ENCODE measurements at regions not wholly inside any gene's neighbourhood (a gene's known extent, or its start where the extent isn't known, plus 50 kb on each side); places are given as distances from the start of the nearest gene placed in this dataset.

DNA sequence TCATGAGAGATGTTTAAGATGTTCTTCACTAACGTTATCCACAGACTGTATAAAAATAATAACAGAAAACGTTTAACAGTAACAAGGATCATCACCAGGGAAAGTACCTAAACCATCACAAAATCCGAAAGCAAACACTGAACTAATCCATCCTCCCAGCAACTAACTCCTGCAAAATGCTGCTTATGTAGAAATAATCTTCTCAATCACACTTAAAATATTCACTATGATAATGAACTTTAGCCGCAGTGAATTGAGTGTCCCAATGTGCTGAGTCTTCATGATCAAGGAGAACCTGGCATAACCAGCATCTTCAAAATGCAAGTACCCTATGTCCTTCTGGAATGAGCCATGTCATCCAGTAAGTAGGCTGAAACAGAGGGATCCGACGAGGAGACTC, 166.1 kb downstream of the LTN1 start:
- no peak for DNase-seq

DNA sequence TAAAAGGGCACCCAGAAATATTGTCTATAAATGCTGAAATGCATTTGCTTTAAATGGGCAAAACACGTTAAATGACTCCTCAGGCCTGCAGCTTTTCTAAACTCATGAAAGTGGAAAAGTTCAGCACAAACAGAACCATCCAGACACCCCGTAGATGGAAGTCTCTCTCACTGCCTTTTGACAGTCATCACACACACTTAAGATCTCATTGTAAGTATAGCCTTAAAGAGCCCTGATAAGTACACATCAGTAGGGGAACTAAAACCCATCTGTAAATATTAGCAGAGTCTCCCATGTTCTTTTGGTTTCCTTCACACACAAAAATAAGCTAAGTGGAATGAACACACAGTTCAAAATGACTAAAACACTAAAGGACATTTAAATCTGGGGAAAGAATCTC, 166.7 kb downstream of the LTN1 start:
- peak; percentile 9 for DNase-seq

DNA sequence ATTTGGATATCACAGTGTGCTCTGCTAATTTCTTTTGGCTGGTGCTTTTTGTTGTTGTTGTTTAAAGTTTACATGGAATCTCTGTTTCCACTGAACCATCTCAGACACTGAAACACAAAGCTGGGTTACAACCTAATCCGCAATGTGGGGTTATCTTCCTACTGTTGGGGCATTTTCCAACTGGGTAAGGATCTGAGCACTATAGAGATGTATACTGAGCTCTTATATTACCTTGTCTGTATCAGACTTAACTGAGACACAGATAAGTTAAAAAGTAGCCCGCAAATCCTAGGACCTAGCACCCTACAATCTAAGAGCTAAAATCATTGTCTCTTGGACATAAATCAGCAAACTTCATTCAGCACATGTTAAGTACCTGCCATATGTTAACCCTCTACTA, 169.2 kb downstream of the LTN1 start:
- DNase-seq: no peak

DNA sequence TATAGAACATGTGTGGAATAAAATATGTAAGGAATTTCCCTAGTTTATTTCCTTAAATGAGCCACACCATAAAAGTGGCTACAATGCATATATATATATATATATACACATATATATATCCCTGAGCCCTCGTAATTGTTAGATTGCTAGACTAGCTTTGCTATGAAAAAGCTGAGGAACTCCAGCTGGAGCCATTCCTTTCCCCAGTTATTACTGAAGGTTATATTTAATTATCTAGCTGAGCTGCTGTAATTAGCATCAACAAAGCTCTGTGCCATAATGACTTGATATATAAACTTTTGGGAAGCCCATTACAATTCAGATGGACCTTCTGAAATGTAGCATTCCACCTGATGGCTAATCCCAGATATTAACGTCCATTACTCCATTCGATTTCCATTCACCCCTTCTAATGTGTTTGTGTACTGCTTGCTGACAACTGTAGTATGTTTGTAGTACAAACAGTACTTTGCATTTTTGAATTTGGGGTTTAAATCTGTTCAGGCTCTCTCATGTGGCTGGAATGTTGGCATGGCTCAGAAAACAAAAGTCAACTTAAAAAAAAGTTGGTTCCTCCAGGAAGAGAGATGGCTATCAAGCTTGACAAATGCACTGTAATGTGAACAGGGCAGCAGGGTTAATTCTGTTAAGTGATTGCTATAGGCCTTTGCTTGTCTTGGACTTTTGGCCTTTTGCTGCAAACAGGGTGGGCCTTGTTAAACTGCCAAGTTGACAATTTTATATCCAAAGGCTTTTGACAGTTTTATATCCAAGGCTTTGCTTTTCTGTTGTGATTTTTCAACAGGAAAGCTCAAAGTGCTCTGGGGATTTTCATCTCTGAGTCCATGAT, 170.0 kb downstream of the LTN1 start:
- peak; percentile 51 for DNase-seq

DNA sequence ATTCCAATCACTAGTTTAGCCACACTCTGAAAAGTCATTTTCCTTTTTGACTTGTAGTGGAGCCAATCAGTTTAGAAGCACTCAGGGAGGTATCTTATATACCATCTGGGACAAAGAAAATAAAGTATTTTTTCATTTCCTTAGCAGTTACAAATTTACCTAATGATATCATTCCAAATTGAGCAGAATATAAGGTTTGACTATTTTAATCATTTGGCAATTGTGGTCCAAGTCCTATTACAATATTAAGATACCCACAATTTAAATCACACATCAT, 170.6 kb downstream of the LTN1 start:
- DNase-seq: no peak

DNA sequence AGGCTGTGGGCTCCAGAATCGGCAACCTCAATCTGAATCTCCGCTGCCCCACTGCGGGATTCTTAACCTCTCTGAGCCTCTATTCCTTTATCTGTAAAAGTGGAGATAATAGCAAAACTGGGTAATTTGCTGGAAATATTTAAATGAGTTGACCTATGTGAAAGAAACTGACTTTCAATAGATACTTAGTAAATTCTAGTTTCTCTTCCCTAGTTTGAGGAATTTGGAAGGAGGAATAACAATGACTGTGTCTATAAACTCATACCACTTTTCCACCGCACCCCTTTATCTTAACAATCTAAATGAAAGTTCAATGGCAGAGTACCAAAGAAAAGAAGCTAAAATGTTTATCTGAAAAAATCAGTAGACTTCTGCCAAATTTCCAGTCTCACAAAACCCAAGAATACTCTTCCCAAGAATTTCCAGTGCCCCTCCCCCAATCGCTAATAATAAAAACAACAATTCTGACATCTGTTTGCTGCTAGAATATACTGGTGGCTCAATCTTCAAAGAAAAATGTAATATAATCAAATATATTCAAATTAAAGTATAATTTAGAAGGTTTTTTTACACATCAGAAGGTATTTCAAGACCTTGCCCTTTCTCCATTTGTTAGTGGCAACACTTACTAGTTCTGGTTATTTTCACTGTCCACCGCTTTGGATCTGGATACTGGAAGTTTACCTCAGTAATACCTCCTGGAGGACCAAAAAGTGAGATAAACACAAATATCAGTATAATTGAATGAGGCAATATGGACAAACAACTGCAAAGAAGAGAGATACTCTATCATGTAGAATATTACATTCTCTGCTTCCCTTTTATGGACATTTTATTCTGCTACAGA, 171.2 kb downstream of the LTN1 start:
- no peak for DNase-seq

DNA sequence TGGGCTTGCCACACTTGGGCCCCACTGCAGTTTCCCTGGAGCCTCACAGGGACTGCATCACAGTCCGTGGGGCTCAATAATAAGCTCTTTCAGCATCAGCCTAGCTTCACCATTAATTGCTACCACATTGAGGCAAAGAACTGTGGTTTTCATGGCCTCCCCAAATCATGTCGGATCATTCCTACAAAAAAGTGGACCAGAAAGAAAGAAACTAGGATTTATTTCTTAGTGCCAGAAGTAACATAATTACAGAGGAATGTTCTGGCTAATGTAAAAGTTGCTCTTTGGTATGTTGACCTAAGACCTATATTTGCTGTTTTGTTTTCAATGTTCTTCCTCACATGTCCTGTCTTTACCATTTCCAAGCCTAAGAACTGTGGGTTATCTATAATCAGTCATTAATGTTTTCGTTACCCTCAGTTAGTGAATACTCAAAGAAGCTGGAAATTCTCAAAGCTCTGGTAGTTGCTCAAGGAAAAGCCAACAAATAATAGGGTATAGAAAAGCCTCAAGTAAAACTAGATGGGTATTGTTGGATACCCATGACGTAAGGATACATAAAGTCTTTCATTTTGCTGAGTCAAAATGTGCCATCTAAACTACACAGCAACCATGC, 173.9 kb downstream of the LTN1 start:
- no peak for DNase-seq

DNA sequence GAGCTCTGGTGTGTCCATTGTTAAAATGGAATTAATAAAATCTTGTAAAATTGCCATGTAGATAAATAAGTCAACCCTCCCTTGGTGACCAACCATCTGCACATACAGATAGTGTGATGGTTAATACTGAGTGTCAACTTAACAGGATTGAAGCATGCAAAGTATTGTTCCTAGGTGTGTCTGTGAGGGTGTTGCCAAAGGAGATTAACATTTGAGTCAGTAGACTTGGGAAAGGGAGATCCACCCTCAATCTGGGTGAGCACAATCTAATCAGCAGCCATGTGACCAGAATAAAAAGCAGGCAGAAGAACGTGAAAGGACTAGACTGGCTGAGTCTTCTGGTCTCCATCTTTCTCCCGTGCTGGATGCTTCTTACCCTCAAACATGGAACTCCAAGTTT, 174.8 kb downstream of the LTN1 start:
- no peak for DNase-seq

DNA sequence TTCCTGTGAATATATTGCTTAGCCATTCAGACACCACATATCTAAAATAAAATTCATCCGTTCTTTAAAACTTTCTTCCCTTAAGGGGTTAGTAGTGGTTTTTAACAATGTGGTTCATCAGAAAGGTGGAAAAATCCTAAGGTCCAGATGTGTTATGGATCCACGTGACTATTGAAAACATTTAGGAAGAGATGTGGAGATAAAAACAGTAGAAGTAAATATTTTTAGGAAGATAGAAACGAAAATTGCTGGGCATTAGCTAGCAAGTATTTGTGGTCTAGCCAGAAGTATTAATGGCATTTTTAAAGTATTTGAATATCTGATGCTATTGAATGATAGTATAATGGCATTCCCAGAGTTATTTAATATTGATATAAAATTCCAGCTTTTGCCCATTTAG, 180.8 kb downstream of the LTN1 start:
- no peak for DNase-seq

DNA sequence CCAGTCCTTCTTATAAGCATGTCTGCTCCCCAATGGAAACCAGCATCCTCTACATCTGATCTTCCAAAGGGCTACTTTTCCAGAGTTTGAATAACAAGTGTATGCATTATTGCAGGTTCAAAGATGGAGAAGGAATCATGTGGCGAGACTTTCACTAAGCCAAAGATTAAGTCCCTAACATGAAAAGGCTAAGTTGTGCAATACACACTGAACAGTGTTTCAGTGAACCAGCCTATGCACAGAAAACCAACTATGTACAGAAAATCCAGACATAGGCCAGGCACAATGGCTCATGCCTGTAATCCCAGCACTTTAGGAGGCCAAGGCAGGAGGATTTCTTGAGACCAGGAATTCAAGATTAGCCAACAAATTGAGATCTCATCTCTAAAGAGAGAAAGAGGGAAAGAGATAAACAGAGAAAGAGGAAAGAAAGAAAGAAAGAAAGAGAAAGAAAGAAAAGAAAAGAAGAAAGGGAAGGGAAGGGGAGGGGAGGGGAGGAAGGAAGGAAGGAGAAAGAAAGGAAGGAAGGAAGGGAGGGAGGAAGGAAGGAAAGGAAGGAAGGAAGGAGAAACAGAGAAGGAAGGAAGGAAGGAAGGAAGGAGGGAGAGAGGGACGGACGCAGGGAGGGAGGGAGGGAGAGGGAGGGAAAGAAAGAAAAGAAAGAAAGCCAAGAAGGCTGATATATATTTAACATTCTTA, 181.7 kb downstream of the LTN1 start:
- DNase-seq: no peak

DNA sequence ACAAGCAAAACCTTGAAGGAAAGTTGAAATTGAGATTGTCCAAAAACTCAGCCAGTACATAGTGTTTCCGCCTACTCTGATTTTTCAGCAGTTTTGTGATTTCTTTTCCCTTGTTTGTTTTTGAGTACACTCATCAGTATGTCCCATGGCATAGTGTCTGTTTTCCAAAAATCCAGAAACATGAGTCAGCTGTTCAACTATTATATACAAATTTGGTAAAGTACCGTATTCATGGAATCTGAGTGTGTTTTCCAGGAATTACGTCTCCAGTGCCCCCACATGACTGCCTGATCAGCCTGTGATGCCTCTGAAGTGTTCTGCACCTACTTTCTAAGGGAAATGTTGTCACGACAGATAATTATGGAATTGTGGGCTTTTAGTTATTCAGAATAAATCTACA, 186.8 kb downstream of the LTN1 start:
- no peak for DNase-seq

DNA sequence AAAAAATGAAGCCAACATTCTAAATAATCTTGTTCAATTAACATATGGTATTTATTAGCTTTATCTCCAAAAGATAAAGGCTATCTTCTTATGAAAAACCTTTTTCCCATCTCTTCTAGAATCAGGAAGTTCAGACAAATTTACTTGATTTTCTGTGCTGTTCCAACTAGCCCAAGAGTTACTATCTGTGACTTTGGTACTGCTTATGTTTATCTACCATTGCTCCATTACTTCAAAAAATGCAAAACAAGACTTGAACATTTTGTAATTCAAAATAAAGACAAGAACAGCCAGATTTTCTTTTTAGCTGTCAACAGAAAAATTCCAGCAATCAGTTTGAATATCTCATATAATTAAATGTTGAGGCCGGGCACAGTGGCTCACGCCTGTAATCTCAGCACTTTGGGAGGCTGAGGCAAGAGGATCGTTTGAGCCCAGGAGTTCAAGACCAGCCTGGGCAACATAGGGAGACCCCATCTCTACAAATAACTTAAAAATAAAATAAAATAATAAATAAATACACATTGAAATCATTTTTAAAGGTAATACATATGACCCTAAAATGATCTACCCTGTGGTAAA, 188.5 kb downstream of the LTN1 start:
- DNase-seq: no peak

DNA sequence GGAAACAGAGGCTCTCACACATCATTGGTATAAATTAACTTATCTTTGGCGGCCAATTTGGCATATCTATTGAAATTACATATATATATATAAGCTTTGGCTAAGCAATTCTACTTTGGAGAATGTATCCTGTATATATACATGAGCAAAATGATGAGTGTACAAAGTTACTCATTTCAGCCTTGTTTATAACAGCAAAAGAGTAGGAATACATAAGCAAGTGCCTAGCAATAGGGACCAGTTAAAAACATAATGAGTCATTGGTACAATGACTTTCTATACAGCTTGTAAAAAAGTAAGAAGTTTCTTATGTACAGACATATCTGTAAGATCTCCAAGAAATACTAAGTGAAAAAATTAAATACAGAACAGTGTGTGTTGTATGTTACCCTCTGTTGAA, 190.8 kb downstream of the LTN1 start:
- no peak for DNase-seq

DNA sequence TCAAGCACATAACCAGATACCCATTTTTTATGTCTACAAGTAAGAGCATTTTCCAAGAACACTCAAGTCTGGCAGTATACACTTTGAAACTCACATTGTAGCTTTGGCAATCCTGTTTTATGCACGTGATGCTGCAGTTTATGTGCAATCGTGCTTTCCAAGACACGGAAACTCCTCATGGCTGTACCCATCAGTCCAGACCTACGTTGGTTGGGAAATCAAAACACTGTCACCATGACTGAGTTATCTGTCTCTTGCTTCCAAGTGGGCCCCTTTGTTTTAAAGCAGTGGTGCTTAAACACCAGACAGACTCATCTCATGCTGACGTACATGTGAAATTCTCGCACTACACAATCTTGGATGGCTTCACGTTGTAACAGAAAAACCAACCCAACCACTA, 192.8 kb downstream of the LTN1 start:
- no peak for DNase-seq

DNA sequence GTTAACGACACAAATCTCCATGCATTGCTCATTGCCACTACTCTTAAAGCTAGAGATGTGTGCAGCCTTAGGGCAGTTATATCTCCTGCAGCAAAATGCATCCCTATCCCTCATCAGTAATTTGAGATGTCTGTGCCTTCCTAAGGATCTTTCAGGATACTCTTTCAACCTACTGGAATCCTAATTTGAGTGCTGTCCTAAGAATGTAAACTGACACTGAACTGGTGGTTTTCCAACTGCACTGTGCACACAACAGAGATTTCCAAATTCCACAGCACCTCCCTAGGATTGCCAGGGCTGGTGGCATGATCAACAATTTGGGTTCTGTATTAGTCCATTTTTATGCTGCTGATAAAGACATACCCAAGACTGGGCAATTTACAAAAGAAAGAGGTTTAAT, 193.9 kb downstream of the LTN1 start:
- no peak for DNase-seq

DNA sequence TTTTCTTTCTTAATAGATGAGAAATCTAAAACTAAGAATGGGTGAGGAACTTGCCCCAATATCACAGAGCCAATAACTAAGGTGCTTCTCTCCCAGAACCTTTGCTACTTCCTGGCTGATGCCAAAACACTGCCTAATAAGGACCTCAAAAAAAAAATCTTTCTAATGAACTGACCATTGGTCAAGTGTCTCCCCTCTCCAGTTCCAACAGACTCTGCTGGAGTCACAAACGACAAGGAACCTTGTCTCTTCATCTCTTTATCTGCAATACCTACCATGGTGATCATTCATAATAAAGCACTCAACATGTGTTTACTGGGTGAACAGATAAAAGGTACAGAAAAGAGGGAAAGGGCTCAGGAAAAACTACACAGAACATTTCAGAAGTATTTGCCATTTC, 197.4 kb downstream of the LTN1 start:
- no peak for DNase-seq

DNA sequence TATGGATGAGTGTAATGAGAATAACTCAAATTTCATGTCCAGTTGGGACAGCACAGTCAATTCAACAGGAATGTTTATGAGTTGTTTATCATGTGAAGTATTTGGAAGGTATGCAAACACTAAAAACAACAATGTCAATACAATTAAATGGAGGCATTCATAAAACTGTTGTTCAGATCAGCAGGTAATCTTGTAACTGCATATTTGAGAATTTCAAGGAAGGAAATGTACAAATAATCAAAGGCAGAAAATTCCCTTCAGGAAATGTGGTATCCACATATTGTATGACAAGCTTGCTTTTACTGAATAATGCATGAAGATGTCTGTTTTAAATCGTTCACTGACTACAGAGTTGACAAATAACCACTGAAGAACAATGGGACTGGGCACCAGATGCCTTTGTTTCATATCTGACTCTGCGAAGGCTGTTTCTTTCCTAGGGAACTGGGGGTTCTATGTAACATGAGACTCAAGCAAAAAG, 198.3 kb downstream of the LTN1 start:
- no peak for DNase-seq

DNA sequence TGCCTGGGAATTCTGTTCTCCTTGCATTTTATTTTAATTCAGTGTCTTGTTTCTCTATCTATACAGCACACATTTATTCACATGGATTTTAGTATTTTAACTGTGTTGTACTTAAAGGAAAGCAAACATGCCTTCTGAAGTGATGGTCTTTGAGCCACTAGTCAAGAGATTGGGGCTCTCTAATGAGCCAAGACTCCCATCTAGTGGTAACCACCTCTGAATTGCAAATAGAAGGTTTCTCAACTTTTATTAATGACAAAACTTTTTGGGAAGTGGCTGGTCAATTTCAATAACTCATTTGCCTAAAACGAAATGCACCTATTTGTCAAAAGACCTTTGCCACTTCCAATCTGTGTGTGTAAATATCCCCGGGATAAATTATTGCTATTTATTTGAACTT, 199.6 kb downstream of the LTN1 start:
- no peak for DNase-seq

DNA sequence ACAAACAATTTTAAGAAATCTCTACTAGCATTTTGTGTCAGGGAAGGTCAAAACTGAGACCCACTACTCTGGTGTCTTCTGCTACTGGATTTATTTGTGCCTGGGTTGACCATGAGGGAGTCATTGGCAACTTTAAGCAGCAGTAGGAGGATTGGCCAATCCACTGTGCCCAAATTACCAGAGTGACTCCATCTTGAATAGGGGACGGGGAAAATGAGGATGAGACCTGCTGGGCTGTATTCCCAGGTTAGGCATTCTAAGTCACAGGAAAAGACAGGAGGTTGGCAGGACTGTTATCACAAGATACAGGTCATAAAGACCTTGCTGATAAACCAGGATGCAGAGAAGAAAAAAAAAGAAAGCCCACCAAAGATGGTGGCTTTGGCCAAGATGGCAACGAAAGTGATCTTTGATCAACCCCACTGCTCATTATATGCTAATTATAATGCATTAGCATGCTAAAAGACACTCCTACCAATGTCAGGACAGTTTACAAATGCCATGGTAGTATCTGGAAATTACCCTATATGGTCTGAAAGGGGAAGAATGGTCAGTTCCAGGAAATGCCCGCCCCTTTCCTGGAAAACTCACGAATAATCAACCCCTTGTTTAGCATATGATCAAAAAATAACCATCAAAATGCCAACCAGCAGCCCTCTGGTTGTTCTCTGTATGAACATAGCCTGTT, 200.9 kb downstream of the LTN1 start:
- no peak for DNase-seq

DNA sequence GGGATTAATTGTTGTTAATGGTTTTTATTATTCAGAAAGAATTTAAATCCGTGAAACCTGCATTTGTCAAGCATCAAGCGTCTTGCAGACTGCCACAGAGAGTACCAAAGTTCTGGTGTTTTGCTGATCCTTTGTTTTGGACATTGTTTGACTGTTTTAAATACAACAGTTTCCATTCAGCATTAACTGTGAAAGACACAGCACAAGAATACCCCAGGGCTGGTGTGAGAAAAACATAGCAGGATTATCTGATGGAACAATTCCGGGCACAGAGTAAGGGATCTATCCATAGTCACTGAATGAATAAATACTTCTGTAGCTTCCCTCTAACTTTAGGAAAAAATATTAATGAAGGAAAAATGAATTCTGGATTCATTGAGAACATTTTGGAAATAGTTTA, 202.3 kb downstream of the LTN1 start:
- DNase-seq: no peak

DNA sequence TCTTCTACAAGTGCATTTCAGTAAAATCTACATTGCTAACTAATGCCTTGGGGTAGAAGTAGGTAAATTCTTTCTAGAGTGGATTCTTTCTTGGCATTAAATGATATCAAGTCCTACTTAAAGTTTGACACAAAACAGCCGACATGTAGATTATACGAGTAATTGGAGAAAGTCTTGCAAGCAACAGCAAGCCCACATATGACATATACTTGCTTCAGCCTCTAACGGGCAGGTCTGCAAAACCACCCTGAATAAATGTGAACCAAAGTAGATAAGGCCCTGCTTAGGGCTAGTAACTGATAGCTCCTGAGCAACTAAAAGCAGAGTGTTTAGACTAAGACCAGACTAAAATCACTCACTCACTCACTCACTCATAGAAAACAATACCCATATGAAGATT, 203.2 kb downstream of the LTN1 start:
- no peak for DNase-seq

DNA sequence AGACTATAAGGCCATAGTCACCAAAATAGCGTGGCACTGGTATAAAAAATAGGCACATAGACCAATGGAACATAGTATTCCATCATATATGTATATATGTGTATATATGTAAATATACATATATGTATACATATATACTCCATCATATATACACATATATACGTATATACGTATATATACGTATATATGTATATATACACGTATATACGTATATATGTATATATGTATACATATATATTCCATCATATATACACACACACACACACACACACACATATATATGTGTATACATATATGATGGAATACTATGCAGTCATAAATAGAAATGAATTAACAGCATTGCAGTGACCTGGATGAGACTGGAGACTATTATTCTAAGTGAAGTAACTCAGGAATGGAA, 204.6 kb downstream of the LTN1 start:
- DNase-seq: no peak
